Thyroid gland (tissue), 4 donors: ENCODE measurements at regions not wholly inside any gene's neighbourhood (a gene's known extent, or its start where the extent isn't known, plus 50 kb on each side); places are given as distances from the start of the nearest gene placed in this dataset.

Experiments used
- DNase-seq, 2 donors: peaks; one replicate each; pipeline ENCODE4 v3.0.0-alpha.2; 2019
- H3K27ac ChIP-seq, 3 donors: fragments of 200-600 bp; sonication (generic); 1 replicate in 2 of 3; 2 replicates in 1 of 3; pipeline ENCODE4 v1.5.1; 2016 to 2019; ENCODE audit warnings: mild to moderate bottlenecking in 1 of 3, moderate library complexity in 1 of 3
- H3K27me3 ChIP-seq: fragments of 200-600 bp; sonication (generic); one replicate; pipeline ENCODE4 v1.5.1; 2019
- H3K36me3 ChIP-seq, 2 donors: fragments of 200-600 bp; sonication (generic); one replicate each; pipeline ENCODE4 v1.5.1; 2016 to 2019
- H3K4me1 ChIP-seq, 2 donors: fragments of 200-600 bp; sonication (generic); one replicate each; pipeline ENCODE4 v1.5.1; 2017 to 2019
- H3K4me3 ChIP-seq, 3 donors: fragments of 200-600 bp; sonication (generic); replicated peaks in 1 of 3; 1 replicate in 2 of 3; 2 replicates in 1 of 3; pipeline ENCODE4 v1.5.1; 2016; ENCODE audit warnings: mild to moderate bottlenecking in 1 of 3
- H3K9me3 ChIP-seq: fragments of 200-600 bp; sonication (generic); one replicate; pipeline ENCODE4 v1.5.1; 2017
- POLR2A ChIP-seq, 2 donors: fragments of 450-650 bp; IDR thresholded peaks; one replicate each; pipeline ENCODE4 v1.6.1; 2017; ENCODE audit warnings: antibody characterized with exemption in 2 of 2, mild to moderate bottlenecking in 2 of 2, moderate library complexity in 1 of 2
- WGBS, 2 donors: methylation state at CpG; one replicate each; pipeline ENCODE4 v1.1.5; 2017; 5-methylcytosine and 5-hydroxymethylcytosine counted together
- intact Hi-C: fragments of 100-400 bp; cut with DNase I; formaldehyde crosslinking; loops from one replicate; pipeline ENCODE4 v1.15.1; 2023
- TF ChIP-seq, protein P1 (sequence below), 6 experiments: fragments of 200-600 bp in 3 of 6; fragments of 450-650 bp in 3 of 6; sonication (generic) in 3 of 6; IDR thresholded peaks; one replicate each; pipeline ENCODE4 v1.5.1; 2016 to 2019; ENCODE audit warnings: antibody characterized with exemption in 6 of 6, mild to moderate bottlenecking in 2 of 6, inconsistent platforms in 1 of 6, moderate library complexity in 1 of 6

DNA sequence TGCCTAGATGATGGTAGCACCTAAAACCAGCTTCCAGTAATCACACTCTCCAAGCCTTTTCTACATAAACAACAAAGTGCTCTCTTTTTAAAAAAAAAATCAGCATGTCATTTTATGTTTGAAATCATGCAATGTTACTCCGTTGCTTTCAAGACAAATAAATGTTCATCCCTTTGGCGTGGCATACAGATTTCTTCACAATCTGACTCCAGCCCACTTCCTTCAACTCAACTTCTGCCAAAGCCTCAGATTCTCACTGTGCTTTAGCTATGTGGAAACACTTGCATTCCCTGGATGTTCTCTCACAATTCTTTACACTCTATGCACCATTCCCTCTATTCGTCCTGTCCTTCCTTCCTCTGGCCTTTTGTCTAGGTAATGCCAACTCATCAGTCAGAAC, 206.3 kb upstream of the BLID start:
- H3K4me3 ChIP-seq: no peak overlapping the region
- no peak for DNase-seq
- H3K27ac ChIP-seq: no peak overlapping the region
- no peaks in the 10 kb centered on the region for H3K36me3 ChIP-seq
- H3K9me3 ChIP-seq: no peaks in the 10 kb centered on the region
- no peaks in the 10 kb centered on the region for H3K27me3 ChIP-seq
- TF ChIP-seq POLR2A (IDR thresholded peaks at IDR 0.05): no peak
- TF ChIP-seq, protein P1, sequence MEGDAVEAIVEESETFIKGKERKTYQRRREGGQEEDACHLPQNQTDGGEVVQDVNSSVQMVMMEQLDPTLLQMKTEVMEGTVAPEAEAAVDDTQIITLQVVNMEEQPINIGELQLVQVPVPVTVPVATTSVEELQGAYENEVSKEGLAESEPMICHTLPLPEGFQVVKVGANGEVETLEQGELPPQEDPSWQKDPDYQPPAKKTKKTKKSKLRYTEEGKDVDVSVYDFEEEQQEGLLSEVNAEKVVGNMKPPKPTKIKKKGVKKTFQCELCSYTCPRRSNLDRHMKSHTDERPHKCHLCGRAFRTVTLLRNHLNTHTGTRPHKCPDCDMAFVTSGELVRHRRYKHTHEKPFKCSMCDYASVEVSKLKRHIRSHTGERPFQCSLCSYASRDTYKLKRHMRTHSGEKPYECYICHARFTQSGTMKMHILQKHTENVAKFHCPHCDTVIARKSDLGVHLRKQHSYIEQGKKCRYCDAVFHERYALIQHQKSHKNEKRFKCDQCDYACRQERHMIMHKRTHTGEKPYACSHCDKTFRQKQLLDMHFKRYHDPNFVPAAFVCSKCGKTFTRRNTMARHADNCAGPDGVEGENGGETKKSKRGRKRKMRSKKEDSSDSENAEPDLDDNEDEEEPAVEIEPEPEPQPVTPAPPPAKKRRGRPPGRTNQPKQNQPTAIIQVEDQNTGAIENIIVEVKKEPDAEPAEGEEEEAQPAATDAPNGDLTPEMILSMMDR (IDR thresholded peaks at IDR 0.05): no peak
- peaks cover 0 to 4% of the 10 kb centered on the region in 2 donors for H3K4me1 ChIP-seq
- intact Hi-C loops: no loop called here
- 70 to 71% methylated on average over 3 of the region's 3 CpGs for WGBS, 2 donors

DNA sequence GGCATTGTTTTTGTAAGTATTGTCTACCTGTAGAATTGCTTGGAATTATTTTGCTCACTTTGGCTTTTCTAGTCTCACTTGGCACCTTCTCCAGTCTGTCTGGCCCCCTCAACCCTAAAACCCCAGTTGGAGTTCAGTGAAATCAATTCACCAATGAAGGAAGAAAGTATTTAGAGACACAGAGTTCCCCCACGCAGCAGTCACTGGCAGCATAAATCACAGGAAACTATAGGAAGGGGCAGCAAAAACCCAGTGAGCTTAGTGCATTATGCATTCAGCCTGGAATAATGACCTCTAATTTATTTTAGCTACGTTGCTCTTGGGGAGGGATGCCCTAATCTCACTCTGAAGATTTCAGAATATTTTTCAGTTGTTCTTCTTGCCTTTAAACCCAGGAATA, 204.7 kb upstream of the BLID start:
- TF ChIP-seq, protein P1 (IDR thresholded peaks at IDR 0.05): no peak
- TF ChIP-seq POLR2A (IDR thresholded peaks at IDR 0.05): no peak
- intact Hi-C loops: no loop called here
- 76 to 84% methylated on average over 2 of the region's 2 CpGs for WGBS, 2 donors
- DNase-seq: no peak
- Histone ChIP-seq H3K4me3 (no peak overlapping the region), H3K27ac (no peak overlapping the region), H3K4me1 (peaks cover 0 to 4% of the 10 kb centered on the region in 2 donors), H3K27me3 (no peaks in the 10 kb centered on the region), H3K9me3 (no peaks in the 10 kb centered on the region), H3K36me3 (no peaks in the 10 kb centered on the region)

DNA sequence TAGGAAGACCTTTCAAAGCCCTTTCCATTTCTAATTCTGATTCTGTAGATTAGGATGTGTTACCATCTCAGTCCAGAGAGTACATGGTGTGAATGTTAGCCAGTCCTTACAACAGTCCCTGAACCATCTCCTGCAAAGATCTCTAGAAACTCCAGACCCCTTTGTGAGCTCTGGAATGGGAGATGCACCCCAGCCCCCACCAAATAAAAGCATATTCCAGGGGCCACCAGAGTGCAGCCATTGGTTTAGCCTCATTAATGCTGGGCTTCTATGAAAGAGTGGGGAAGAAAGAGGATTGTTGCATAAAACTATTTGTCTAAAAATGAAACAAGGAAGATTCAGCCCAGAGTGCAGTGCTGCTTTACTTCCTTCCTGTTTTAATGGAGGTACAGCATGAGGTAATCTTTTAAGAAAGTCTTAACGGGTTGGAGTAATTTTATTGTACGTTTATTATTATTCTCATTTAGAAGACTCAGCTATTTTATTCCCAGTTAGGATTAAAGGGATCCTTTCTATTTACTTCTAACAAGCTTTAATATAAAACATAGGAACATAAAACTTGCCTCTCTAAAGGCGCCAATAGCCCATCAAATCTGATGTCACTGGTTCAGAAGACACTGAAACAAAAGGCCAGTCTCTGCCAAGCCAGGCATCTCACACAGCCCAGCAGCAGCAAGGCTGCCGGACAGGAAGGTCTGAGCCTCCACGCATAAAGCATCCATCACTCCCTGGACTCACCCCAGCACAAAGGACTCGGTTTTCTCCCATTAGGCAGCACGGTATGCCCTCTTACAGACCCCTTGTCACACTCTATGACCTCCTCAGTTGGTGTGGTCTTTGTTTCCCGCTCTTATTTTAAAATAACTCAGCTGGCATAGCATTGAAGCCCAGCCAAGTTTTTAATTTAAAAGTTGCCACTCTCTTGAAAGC, 203.9 kb upstream of the BLID start:
- Histone ChIP-seq H3K4me3 (no peak overlapping the region), H3K27me3 (no peaks in the 10 kb centered on the region), H3K9me3 (no peaks in the 10 kb centered on the region), H3K27ac (no peak overlapping the region), H3K4me1 (peaks cover 0 to 4% of the 10 kb centered on the region in 2 donors), H3K36me3 (no peaks in the 10 kb centered on the region)
- no peak for TF ChIP-seq POLR2A (IDR thresholded peaks at IDR 0.05)
- TF ChIP-seq, protein P1 (IDR thresholded peaks at IDR 0.05): no peak
- no peak for DNase-seq
- WGBS, 2 donors: 51 to 62% methylated on average over 8 of the region's 8 CpGs
- intact Hi-C loops: no loop called here

DNA sequence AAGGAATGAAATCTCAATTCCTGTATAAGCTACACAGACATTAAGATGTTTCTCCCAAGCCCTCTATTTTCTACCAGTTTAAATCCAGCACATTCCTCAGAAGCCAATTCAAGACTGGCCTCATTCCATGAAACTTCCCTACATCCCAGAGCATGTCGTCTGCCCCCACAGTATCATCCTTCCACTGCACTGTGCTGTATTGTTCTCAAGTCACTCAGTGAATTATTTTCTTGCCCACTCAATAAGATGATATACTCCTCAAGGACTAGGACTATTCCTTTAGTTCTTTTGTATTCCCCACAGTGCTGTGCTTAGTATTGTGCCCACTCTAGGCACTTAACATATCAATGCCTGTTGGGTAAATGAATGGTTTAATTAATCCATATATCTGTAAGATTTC, 203.1 kb upstream of the BLID start:
- Histone ChIP-seq H3K9me3 (no peaks in the 10 kb centered on the region), H3K4me1 (peaks cover 1 to 4% of the 10 kb centered on the region in 2 donors), H3K27ac (no peak overlapping the region), H3K27me3 (no peaks in the 10 kb centered on the region), H3K4me3 (no peak overlapping the region), H3K36me3 (no peaks in the 10 kb centered on the region)
- TF ChIP-seq, protein P1 (IDR thresholded peaks at IDR 0.05): no peak
- TF ChIP-seq POLR2A (IDR thresholded peaks at IDR 0.05): no peak
- WGBS, 2 donors: 44 to 59% methylated on average over 1 of the region's 1 CpG
- DNase-seq: no peak
- intact Hi-C loops: no loop called here

DNA sequence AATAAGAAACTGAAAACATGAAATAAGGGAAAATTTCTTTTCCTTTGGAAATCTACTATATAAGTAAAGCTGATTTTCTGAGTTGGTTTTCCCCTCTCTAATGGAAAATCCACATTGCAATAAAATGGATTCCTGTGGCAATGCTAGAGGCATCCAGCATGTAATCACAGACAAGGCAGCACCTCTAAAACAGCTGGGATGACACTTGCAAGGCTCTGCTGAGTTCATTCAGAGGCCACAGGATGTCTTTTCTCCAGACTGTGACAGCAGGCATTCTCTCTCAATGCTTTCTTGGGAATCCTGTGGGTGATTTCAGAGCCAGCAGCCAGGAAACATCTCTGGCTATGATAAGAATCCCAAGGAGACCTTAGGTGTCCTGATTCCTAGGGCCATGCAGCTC, 201.3 kb upstream of the BLID start:
- Histone ChIP-seq H3K27me3 (no peaks in the 10 kb centered on the region), H3K27ac (no peak overlapping the region), H3K4me3 (no peak overlapping the region), H3K4me1 (peaks cover 4% of the 10 kb centered on the region in 2 donors), H3K36me3 (no peaks in the 10 kb centered on the region), H3K9me3 (no peaks in the 10 kb centered on the region)
- no peak for DNase-seq
- intact Hi-C loops: no loop called here
- TF ChIP-seq POLR2A (IDR thresholded peaks at IDR 0.05): no peak
- TF ChIP-seq, protein P1 (IDR thresholded peaks at IDR 0.05): no peak
